HCEC 1CT (cell line): ENCODE measurements at regions not wholly inside any gene's neighbourhood (a gene's known extent, or its start where the extent isn't known, plus 50 kb on each side); places are given as distances from the start of the nearest gene placed in this dataset.

Experiments used
- DNase-seq: peaks from one replicate; pipeline ENCODE4 v3.0.0-alpha.2; 2017

- DNase-seq, result no peak
Measured at GRCh38 chr2:37868866-37869265, 56.2 kb upstream of the RMDN2 start.

- DNase-seq, result no peak
Measured at GRCh38 chr2:37869304-37869703, 55.8 kb upstream of the RMDN2 start.

- no peak for DNase-seq
Measured at GRCh38 chr2:37869771-37870170, 55.3 kb upstream of the RMDN2 start.

- DNase-seq, result no peak
Measured at GRCh38 chr2:37870829-37871228, 54.3 kb upstream of the RMDN2 start.

GRCh38 chr2:37871456-37872191 lies 53.5 kb upstream of the RMDN2 start:
- DNase-seq, result peak; percentile 94

- DNase-seq, result peak; percentile 47
Measured at GRCh38 chr2:37872192-37872750, 52.8 kb upstream of the RMDN2 start.

- no peak for DNase-seq
Measured at GRCh38 chr2:37873229-37873628, 51.9 kb upstream of the RMDN2 start.

- DNase-seq, result no peak
Measured at GRCh38 chr2:37873749-37874330, 51.2 kb upstream of the RMDN2 start.

- DNase-seq, result no peak
Measured at GRCh38 chr2:37874470-37874869, 50.6 kb upstream of the RMDN2 start.
